WERI-Rb-1 (cell line): ENCODE measurements at regions not wholly inside any gene's neighbourhood (a gene's known extent, or its start where the extent isn't known, plus 50 kb on each side); places are given as distances from the start of the nearest gene placed in this dataset.

Source experiments
- DNase-seq: peaks from one replicate; pipeline ENCODE4 v3.0.0-alpha.2; 2020
- H3K27ac ChIP-seq: fragments of 250-450 bp; sonication (Bioruptor Pico); 2 replicates; pipeline ENCODE4 v1.5.1; 2020; ENCODE audit warnings: mild to moderate bottlenecking, moderate library complexity
- H3K27me3 ChIP-seq: fragments of 250-450 bp; sonication (Bioruptor Pico); 2 replicates; pipeline ENCODE4 v1.5.1; 2021; ENCODE audit warnings: mild to moderate bottlenecking, low read depth, moderate library complexity; ENCODE audit not compliant: insufficient read depth, severe bottlenecking
- H3K36me3 ChIP-seq: fragments of 250-450 bp; sonication (Bioruptor Pico); 2 replicates; pipeline ENCODE4 v1.5.1; 2020; ENCODE audit warnings: mild to moderate bottlenecking, moderate library complexity
- H3K4me3 ChIP-seq: 2 replicates; pipeline ENCODE4 v1.5.1; 2011; ENCODE audit warnings: low read depth, mild to moderate bottlenecking, control low read depth, low read length
- H3K9me3 ChIP-seq: fragments of 250-450 bp; sonication (Bioruptor Pico); 2 replicates; pipeline ENCODE4 v1.5.1; 2021; ENCODE audit warnings: mild to moderate bottlenecking, moderate library complexity; ENCODE audit not compliant: severe bottlenecking
- CTCF ChIP-seq: IDR thresholded peaks from 2 replicates; pipeline ENCODE4 v1.5.1; 2011; ENCODE audit warnings: low read depth, mild to moderate bottlenecking, control low read depth, inconsistent platforms, low read length

- no peak overlapping the region for H3K4me3 ChIP-seq
- H3K9me3 ChIP-seq: no peaks in the 10 kb centered on the region
- no peak for DNase-seq
- no peaks in the 10 kb centered on the region for H3K27me3 ChIP-seq
- TF ChIP-seq CTCF: no peak
- H3K36me3 ChIP-seq: no peaks in the 10 kb centered on the region
- H3K27ac ChIP-seq: no peak overlapping the region
These were observed 952.3 kb downstream of the RPA4 start for GRCh38 chrX:97835969-97836368.

DNA sequence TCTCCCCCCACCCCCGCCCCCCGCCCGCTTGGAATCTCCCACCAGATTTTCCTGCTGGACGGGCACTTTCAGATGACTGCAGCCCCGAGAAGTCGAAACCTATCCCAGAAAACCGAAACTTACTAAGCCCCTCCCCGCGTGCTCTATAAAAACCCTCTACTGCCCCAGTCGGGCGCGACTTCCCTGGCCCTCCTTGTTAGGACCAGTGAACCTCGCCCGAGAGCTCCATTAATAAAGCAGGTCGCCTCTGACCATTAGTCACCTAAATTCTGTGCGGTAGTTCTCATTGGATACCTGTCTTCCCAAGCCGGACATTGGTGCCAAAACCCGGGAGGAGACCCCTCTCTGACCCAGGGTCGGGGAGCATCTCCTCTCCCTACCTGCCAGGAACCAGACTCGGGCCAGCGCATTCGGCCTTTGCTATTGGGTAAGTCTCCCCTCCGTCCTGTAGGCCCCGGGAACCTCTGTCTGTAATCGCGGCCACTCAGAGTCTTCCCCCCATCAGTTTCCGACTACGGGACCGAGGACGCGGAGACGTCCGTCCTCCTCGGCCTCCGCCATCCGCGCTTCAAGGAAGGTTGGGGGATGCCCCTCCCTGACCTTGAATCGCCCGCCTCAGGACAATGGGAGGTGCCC, 958.0 kb downstream of the RPA4 start:
- no peak for DNase-seq
- Histone ChIP-seq H3K9me3 (peaks cover 18% of the 10 kb centered on the region), H3K27ac (no peak overlapping the region), H3K27me3 (no peaks in the 10 kb centered on the region), H3K36me3 (no peaks in the 10 kb centered on the region), H3K4me3 (no peak overlapping the region)
- TF ChIP-seq CTCF: no peak

GRCh38 chrX:97842468-97843199, 958.9 kb downstream of the RPA4 start:
- Histone ChIP-seq H3K36me3 (no peaks in the 10 kb centered on the region), H3K9me3 (peaks cover 26% of the 10 kb centered on the region), H3K27ac (no peak overlapping the region), H3K4me3 (no peak overlapping the region), H3K27me3 (no peaks in the 10 kb centered on the region)
- no peak for DNase-seq
- no peak for TF ChIP-seq CTCF

GRCh38 chrX:97843200-97843811, 959.6 kb downstream of the RPA4 start:
- no peak for DNase-seq
- TF ChIP-seq CTCF: no peak
- Histone ChIP-seq H3K4me3 (no peak overlapping the region), H3K27me3 (no peaks in the 10 kb centered on the region), H3K9me3 (peaks cover 32% of the 10 kb centered on the region), H3K36me3 (no peaks in the 10 kb centered on the region), H3K27ac (no peak overlapping the region)

- Histone ChIP-seq H3K27me3 (no peaks in the 10 kb centered on the region), H3K27ac (no peak overlapping the region), H3K4me3 (no peak overlapping the region), H3K9me3 (peaks cover 39% of the 10 kb centered on the region), H3K36me3 (no peaks in the 10 kb centered on the region)
- TF ChIP-seq CTCF: no peak
- DNase-seq: no peak
These were observed 960.5 kb downstream of the RPA4 start for GRCh38 chrX:97844161-97844560.
